ENCODE measurements at regions not wholly inside any gene's neighbourhood (a gene's known extent, or its start where the extent isn't known, plus 50 kb on each side); places are given as distances from the start of the nearest gene placed in this dataset.

DNA sequence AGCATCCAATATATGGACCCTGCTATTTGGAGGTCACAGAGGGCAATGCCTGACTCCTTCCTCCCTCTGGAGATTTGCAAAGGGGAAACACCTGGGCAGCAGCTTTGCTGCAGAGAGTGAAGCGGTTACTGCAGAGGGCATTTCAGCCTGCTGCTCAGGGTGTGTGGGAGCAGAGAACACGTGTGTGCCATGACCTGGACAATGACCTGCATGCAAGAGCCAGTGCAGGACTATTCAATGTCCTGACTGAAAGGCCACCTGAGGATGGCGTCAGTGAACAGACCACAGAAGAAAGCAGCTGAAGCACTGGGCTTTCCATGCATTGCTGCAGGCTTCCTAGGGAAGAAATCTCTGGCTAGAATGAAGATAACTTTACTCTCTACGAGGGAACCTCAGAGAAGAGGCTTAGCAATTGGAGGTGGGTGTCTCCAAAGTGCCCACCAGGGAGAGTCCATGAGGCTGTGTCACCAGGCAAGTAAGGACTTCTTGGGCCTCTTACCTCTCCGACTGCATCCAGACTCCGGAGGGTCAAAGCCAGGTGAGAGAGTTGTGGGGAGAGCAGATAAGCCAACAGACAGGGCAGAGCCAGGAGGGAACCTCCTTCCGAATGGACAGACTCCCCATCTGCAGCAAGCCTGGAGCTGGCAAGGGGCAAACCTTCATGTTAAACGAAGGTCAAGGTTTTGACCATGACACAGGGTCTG, 52.9 kb upstream of the PMEPA1 start:
- DNase-seq (ENCODE audit: low spot score) = no peak

DNA sequence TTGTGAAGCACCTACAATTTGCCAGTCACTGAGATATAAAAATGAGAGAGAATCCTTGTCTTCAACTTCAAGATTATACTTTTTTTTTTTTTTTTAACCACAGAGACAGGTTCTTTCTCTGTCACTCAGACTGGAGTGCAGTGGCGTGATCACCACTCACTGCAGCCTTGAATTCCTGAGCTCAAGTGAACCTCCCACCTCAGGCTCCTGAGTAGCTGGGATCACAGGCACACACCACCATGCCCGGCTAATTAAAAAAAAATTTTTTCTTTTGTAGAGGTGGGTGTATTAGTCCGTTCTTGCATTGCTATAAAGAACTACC, 51.6 kb upstream of the PMEPA1 start:
- no peak for DNase-seq (ENCODE audit: low spot score)

DNA sequence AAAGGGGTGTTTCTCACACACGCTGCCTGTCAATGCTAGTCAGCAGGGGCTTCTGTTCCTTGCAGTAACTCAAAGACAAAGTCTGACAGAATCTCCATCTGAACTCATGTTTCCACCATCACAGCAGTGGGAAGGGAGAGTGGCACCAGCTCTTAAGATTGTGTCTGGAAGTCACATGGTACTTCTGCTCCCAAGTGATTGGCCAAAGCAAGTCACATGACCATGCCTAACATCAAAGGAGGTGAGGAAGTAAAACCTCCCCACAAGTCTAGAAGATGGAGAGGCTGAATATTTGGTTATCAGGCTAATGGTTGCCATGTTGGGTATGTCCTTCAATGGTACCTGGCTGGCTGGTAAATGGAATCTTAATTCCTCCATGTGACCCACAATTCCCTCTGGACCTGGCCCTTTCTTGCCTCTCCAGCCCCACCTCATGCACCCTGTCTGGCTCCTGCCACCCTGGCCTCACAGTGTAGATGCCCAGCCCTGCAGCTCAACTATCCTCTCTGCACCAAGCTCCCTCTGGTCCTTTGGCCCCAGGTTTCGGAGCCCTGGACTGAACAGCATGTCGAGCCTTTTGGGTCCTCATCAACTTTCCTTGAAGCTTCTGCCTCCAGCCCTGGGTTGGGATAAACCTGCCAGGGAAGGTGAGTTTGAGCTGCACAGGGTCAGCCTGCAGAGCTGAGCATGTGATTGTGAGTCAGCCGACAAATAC, 51.0 kb upstream of the PMEPA1 start:
- DNase-seq (ENCODE audit: low spot score) = no peak

DNA sequence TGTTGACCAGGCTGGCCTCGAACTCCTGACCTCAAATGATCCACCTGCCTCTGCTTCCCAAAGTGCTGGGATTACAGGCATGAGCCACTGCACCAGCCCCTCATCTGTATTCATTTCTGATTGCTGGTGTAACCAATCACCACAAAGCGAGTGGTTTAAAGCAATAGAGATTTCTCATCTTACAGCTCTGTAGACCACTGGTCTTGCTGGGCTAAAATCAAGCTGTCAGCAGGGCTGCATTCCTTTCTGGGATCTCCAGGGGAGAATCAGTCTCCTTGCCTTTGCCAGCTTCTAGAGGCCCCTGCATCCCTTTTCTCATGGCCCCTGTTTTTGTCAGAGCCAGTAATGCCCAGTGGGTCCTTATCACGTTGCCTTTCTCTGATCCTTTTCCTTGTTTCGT, 49.9 kb upstream of the PMEPA1 start:
- DNase-seq (ENCODE audit: low spot score) = no peak
